Esophagus muscularis mucosa (tissue), 4 donors: ENCODE measurements at regions not wholly inside any gene's neighbourhood (a gene's known extent, or its start where the extent isn't known, plus 50 kb on each side); places are given as distances from the start of the nearest gene placed in this dataset.

Experiments
- DNase-seq: peaks from one replicate; pipeline ENCODE4 v3.0.0-alpha.2; 2017; ENCODE audit errors: extremely low spot score
- H3K27ac ChIP-seq, 4 donors: fragments of 200-600 bp; sonication (generic); replicated peaks in 1 of 4; 1 replicate in 3 of 4; 2 replicates in 1 of 4; pipeline ENCODE4 v1.5.1; 2016 to 2019; ENCODE audit warnings: mild to moderate bottlenecking in 1 of 4
- H3K27me3 ChIP-seq, 4 donors: fragments of 200-600 bp; sonication (generic); one replicate each; pipeline versions ENCODE4 v1.5.1 to v1.6.0; 2016 to 2019
- H3K36me3 ChIP-seq, 4 donors: fragments of 200-600 bp; sonication (generic); one replicate each; pipeline ENCODE4 v1.5.1; 2016 to 2019
- H3K4me1 ChIP-seq, 4 donors: fragments of 200-600 bp; sonication (generic); one replicate each; pipeline ENCODE4 v1.5.1; 2016 to 2019
- H3K4me3 ChIP-seq, 4 donors: fragments of 200-600 bp; sonication (generic); 1 replicate in 2 of 4; 2 replicates in 2 of 4; pipeline ENCODE4 v1.5.1; 2016 to 2019; ENCODE audit warnings: mild to moderate bottlenecking in 4 of 4, moderate library complexity in 1 of 4
- H3K9me3 ChIP-seq, 4 donors: fragments of 200-600 bp; sonication (generic); 1 replicate in 3 of 4; 2 replicates in 1 of 4; pipeline ENCODE4 v1.5.1; 2016 to 2019
- EP300 ChIP-seq: sonication (generic); formaldehyde crosslinking; IDR thresholded peaks from one replicate; pipeline ENCODE4 v1.6.1; 2017; ENCODE audit warnings: antibody characterized with exemption
- POLR2A ChIP-seq: fragments of 450-650 bp; IDR thresholded peaks from one replicate; pipeline ENCODE4 v1.6.1; 2017; ENCODE audit warnings: antibody characterized with exemption, moderate library complexity, mild to moderate bottlenecking, low read depth
- POLR2AphosphoS5 ChIP-seq, 2 donors: sonication (generic); formaldehyde crosslinking; IDR thresholded peaks; one replicate each; pipeline ENCODE4 v1.6.1; 2017; ENCODE audit warnings: antibody characterized with exemption in 2 of 2
- WGBS: methylation state at CpG from one replicate; pipeline ENCODE4 v1.1.5; 2018; 5-methylcytosine and 5-hydroxymethylcytosine counted together
- intact Hi-C: fragments of 100-400 bp; cut with DNase I; formaldehyde crosslinking; loops from one replicate; pipeline ENCODE4 v1.15.1; 2023
- TF ChIP-seq, protein P1 (sequence below), 3 experiments: fragments of 200-600 bp in 2 of 3; fragments of 450-650 bp in 1 of 3; sonication (generic) in 2 of 3; IDR thresholded peaks; one replicate each; pipeline ENCODE4 v1.5.1; 2017 to 2019; ENCODE audit warnings: antibody characterized with exemption in 3 of 3, mild to moderate bottlenecking in 2 of 3, moderate library complexity in 1 of 3

- TF ChIP-seq, protein P1, sequence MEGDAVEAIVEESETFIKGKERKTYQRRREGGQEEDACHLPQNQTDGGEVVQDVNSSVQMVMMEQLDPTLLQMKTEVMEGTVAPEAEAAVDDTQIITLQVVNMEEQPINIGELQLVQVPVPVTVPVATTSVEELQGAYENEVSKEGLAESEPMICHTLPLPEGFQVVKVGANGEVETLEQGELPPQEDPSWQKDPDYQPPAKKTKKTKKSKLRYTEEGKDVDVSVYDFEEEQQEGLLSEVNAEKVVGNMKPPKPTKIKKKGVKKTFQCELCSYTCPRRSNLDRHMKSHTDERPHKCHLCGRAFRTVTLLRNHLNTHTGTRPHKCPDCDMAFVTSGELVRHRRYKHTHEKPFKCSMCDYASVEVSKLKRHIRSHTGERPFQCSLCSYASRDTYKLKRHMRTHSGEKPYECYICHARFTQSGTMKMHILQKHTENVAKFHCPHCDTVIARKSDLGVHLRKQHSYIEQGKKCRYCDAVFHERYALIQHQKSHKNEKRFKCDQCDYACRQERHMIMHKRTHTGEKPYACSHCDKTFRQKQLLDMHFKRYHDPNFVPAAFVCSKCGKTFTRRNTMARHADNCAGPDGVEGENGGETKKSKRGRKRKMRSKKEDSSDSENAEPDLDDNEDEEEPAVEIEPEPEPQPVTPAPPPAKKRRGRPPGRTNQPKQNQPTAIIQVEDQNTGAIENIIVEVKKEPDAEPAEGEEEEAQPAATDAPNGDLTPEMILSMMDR (IDR thresholded peaks at IDR 0.05): no peak
- no peak for TF ChIP-seq EP300
- TF ChIP-seq POLR2AphosphoS5 (IDR thresholded peaks at IDR 0.05): no peak
- no peak for TF ChIP-seq POLR2A
- peaks cover 0 to 16% (median 14%) of the 10 kb centered on the region in 4 donors for H3K4me1 ChIP-seq
- H3K4me3 ChIP-seq: no peak overlapping the region
- H3K27me3 ChIP-seq: no peaks in the 10 kb centered on the region
- intact Hi-C loops: loop anchor here (10.0 kb wide), 2 partner anchors 175 to 615 kb away; partner anchors contain the start of gene PRKACB
- WGBS: 81% methylated on average over 10 of the region's 10 CpGs
- no peak for DNase-seq
- no peaks in the 10 kb centered on the region for H3K9me3 ChIP-seq
- H3K36me3 ChIP-seq: no peaks in the 10 kb centered on the region
- H3K27ac ChIP-seq: no peak overlapping the region
Measured at GRCh38 chr1:84759756-84760155, 69.5 kb upstream of the SSX2IP start.

GRCh38 chr1:84758968-84759491 lies 68.8 kb upstream of the SSX2IP start:
- no peaks in the 10 kb centered on the region for H3K36me3 ChIP-seq
- no peak for DNase-seq
- intact Hi-C loops: no loop called here
- WGBS: 53% methylated on average over 15 of the region's 15 CpGs
- TF ChIP-seq EP300: no peak
- TF ChIP-seq POLR2AphosphoS5 (IDR thresholded peaks at IDR 0.05): no peak
- TF ChIP-seq, protein P1 (IDR thresholded peaks at IDR 0.05): no peak
- TF ChIP-seq POLR2A: no peak
- H3K27ac ChIP-seq: peak overlapping the region in 1 of 4 donors; percentile 9
- peaks cover 0 to 16% (median 14%) of the 10 kb centered on the region in 4 donors for H3K4me1 ChIP-seq
- no peaks in the 10 kb centered on the region for H3K9me3 ChIP-seq
- H3K27me3 ChIP-seq: no peaks in the 10 kb centered on the region
- H3K4me3 ChIP-seq: peak overlapping the region; percentile 8 to 34 (median 17)

DNA sequence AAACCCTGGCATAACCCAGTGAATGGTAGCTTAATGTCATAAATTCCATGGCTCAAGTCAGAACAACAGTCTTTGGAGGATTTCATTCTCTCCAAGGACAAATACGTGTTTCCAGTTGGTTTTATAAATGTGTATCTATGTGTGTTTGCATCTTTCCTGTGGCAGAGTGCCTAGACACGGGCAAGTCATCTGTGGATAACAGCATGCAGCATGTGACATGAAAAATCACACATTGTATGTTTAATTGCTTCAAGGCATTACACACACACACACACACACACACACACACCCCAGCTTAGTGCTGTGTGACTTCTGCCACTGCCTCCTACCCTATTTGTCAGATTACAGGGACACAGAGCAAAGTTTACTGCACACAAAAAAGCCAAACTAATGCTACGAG lies 68.2 kb upstream of the SSX2IP start:
- DNase-seq: no peak
- WGBS: 59% methylated on average over 3 of the region's 3 CpGs
- peaks cover 0 to 17% (median 14%) of the 10 kb centered on the region in 4 donors for H3K4me1 ChIP-seq
- H3K27ac ChIP-seq: no peak overlapping the region
- H3K4me3 ChIP-seq: peak overlapping the region in 1 of 4 donors; percentile 25
- TF ChIP-seq, protein P1 (IDR thresholded peaks at IDR 0.05): no peak
- TF ChIP-seq EP300 (no peak), POLR2A (no peak), POLR2AphosphoS5 (IDR thresholded peaks at IDR 0.05) (no peak)
- H3K27me3 ChIP-seq: no peaks in the 10 kb centered on the region
- intact Hi-C loops: no loop called here
- no peaks in the 10 kb centered on the region for H3K9me3 ChIP-seq
- H3K36me3 ChIP-seq: no peaks in the 10 kb centered on the region

GRCh38 chr1:84757301-84757700 lies 67.0 kb upstream of the SSX2IP start:
- Histone ChIP-seq H3K9me3 (no peaks in the 10 kb centered on the region), H3K36me3 (no peaks in the 10 kb centered on the region), H3K27me3 (no peaks in the 10 kb centered on the region), H3K4me3 (no peak overlapping the region), H3K27ac (no peak overlapping the region), H3K4me1 (peaks cover 0 to 20% (median 14%) of the 10 kb centered on the region in 4 donors)
- 83% methylated on average over 4 of the region's 4 CpGs for WGBS
- TF ChIP-seq POLR2AphosphoS5 (IDR thresholded peaks at IDR 0.05) (no peak), EP300 (no peak), POLR2A (no peak)
- TF ChIP-seq, protein P1 (IDR thresholded peaks at IDR 0.05): no peak
- DNase-seq: no peak
- intact Hi-C loops: no loop called here
